Panc1 (cell line): ENCODE measurements at regions not wholly inside any gene's neighbourhood (a gene's known extent, or its start where the extent isn't known, plus 50 kb on each side); places are given as distances from the start of the nearest gene placed in this dataset.

Source experiments
- POLR2AphosphoS5 ChIP-seq: IDR thresholded peaks from 2 replicates; pipeline ENCODE4 v1.6.1; 2012; ENCODE audit warnings: mild to moderate bottlenecking, low read depth, low read length, moderate library complexity
- REST ChIP-seq, 2 experiments: IDR thresholded peaks; 2 replicates each; pipeline ENCODE4 v1.6.1; 2011 to 2012; ENCODE audit warnings: low read depth in 2 of 2, control low read depth in 1 of 2, low read length in 1 of 2, mild to moderate bottlenecking in 1 of 2, moderate library complexity in 1 of 2; ENCODE audit not compliant: insufficient read depth in 1 of 2
- TF ChIP-seq, protein P1 (sequence below): fragments of 450-650 bp; IDR thresholded peaks from 2 replicates; pipeline ENCODE4 v1.5.1; 2017; ENCODE audit warnings: mild to moderate bottlenecking

DNA sequence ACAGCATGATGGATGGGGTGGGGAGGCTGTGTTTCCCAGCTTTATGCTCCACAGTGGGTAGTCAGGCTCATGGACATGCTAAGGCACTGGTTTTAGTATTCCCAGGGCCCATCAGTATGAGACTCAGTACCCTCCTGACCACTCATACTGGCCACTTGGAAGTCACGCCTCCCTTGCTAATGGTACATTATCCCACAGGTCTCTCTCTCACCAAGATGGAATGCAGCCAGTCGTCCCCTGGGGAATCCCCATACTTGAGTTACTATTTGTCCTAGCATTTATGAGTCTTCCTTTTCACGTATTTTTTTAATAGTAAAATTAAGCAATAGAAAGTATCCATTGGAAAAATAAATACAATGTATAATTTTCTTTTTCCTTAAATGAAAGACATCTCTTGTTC lies 80.6 kb upstream of the TBX20 start:
- TF ChIP-seq, protein P1, sequence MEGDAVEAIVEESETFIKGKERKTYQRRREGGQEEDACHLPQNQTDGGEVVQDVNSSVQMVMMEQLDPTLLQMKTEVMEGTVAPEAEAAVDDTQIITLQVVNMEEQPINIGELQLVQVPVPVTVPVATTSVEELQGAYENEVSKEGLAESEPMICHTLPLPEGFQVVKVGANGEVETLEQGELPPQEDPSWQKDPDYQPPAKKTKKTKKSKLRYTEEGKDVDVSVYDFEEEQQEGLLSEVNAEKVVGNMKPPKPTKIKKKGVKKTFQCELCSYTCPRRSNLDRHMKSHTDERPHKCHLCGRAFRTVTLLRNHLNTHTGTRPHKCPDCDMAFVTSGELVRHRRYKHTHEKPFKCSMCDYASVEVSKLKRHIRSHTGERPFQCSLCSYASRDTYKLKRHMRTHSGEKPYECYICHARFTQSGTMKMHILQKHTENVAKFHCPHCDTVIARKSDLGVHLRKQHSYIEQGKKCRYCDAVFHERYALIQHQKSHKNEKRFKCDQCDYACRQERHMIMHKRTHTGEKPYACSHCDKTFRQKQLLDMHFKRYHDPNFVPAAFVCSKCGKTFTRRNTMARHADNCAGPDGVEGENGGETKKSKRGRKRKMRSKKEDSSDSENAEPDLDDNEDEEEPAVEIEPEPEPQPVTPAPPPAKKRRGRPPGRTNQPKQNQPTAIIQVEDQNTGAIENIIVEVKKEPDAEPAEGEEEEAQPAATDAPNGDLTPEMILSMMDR, result no peak
- TF ChIP-seq POLR2AphosphoS5 (no peak), REST (IDR thresholded peaks at IDR 0.05; ENCODE audit: insufficient read depth in 1 of 2, low read depth in 2 of 2, low read length in 1 of 2) (no peak)
